HG03442 (cell line): ENCODE measurements at regions not wholly inside any gene's neighbourhood (a gene's known extent, or its start where the extent isn't known, plus 50 kb on each side); places are given as distances from the start of the nearest gene placed in this dataset.
A peak's percentile ranks its signal among the peaks of the same experiment; 100 is the strongest.
"Not testable (repeated sequence)": the region's sequence is repeated elsewhere in the genome, so short reads cannot be mapped to it uniquely, and the experiment has no call there.

Source experiments
- ATAC-seq: cut with Tn5 transposase; IDR thresholded peaks from one replicate; pipeline ENCODE4 v1.9.1; 2021; ENCODE audit warnings: mild to moderate bottlenecking, moderate library complexity; ENCODE audit not compliant: unreplicated experiment

DNA sequence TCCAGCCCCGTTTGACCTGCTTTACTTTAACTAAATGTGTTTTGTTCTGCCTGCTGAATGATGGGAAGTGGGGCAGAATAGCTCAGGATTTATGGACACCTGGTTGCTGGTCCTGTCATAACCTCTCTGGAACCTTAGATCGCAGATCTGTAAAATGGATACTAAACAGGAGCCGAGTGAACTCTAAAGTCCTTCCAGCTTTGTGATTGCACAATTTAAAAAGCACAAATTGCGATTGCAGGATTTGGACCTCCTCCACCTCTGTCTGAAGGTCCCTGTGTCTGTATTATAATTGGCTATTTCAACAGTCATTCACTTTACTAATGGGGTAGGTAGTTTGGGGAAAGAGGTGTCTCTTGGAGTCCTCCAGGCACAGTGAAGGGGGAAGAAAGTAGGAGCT lies 220.4 kb downstream of the LY86 start:
- ATAC-seq: no peak

DNA sequence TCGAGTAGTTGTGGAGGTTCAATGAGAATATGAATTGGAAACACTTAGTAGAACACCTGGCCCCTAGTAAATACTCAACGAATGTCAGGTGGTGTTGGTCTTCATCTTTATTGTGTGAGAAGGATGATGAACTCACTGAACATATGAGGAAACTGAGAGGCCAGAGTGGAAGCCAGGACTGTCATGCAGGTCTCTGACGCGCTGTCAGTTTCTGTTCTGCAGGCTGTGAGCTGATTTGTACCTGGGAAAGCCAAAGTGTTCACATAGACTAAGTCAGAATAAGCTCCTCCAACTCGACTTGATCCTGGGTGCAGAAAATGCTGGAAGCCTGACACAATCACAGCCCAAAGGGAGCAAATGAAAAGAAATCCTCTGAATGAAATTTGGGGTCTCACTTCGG lies 222.2 kb downstream of the LY86 start:
- peak; percentile 57 for ATAC-seq

DNA sequence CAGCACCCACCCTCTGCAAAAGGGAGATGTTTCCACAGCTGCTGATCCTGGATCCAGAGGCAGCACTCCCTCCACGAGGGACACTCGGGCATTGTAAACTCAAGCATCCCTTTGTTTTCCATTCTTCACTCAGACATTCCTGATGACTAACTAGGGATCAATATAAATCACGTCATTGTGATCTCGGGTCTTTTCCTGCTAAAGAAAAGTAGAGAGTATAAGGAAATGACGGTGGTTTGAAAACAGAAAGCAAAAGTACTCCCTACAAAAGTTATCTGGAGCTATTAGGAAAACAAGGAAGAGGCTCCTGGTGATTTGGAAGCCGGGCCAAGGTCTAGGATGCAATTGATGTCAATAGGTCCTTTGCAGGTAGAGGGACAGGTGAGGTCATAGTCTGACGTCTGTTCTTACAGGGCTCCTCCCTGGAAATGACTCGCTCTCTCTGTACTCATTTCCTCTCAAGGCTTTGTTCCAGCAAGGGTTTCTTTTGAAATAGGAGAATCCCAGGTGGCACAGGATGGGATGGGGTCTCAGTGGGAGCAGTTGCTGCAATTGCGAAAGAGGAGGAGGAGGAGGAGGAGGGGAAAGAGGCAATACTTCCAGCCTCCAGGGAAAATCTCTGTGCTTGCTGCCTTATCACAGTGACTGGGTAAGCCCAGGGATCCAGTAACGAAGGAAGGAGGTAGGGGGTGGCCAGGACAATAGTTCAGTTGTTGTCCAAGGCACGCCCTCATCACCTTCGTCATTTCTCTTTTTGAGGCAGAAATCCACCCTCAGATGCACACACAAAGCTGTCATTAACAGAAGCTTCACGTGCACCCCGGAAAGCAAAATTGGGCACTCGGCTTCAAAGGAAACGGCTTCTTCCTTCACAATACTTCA lies 222.8 kb downstream of the LY86 start:
- no peak for ATAC-seq

DNA sequence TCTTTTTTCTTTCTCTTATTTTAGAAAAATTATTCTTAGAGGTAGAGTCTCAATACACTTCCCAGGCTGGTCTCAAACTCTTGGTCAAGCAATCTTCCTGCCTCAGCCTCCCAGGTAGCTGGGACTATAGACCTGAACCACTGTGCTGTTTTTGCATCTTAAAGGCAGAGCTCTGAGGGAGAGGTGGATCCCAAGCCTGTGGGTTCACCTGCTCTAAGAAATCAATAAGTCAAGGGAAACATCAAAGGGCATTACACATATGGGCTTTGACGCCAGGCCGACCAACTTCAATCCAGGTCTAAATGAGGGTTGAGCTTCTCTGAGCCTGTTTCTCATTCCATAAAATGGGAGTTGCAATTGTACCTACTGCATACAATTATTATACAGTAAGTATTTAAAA lies 223.9 kb downstream of the LY86 start:
- no peak for ATAC-seq

DNA sequence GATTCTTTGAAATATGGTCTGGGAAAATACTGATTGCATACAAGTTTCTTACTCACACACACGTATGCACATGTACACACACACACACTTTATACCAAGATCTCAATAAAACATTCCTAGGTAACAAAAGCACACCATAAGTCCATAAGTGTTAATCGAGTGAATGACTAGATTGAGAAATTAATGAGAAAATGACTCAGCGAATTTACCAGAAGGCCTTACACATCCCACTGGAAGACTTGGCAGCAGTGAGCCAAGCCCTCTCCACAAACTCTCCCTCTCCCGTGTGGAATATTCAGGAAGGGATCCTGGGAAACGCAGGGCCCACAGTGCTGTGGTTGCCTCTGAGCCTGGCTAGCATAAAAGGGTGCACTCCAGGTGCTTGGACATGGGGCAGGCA lies 227.2 kb downstream of the LY86 start:
- ATAC-seq: no peak

DNA sequence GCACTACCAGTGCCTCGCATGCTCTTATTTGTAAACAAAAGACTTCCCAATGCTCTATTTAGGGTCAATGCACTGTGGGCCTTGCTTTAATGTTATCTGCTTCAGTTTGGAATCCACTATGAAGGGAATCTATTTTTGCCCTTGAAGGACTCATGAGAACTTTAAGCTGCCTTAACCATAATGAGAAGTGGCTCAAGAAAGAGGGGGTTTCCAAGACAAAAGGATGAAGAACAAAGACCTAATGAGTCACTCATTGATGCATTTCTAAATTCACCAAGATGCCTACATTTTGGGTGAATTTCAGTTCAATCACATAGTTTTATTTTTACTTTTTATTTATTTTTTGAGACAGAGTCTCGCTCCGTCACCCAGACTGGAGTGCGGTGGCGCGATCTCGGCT lies 228.2 kb downstream of the LY86 start:
- no peak for ATAC-seq

DNA sequence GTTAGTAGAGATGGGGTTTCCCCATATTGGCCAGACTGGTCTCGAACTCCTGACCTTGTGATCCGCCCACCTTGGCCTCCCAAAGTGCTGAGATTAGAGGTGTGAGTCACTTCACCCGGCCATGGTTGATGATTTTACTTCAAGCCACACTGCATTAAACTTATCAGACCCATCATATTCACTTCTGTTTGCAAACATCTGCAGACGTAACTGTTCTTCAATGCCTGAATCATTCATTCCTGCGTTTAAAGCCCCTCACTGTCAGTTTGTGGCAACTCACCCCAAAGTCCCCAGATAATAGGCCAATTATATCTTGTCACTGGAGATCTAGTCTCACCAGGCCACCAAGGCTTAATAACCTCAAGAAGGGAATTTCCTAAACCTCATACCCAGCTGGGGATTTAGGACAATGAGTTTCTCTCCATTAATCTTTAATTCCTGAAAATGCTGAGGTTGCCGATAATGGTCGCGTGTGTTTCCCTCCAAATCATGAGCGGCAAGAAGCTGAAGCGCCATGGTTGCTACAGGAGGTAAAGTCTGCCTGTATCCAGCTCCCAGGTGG lies 229.6 kb downstream of the LY86 start:
- ATAC-seq: no peak

DNA sequence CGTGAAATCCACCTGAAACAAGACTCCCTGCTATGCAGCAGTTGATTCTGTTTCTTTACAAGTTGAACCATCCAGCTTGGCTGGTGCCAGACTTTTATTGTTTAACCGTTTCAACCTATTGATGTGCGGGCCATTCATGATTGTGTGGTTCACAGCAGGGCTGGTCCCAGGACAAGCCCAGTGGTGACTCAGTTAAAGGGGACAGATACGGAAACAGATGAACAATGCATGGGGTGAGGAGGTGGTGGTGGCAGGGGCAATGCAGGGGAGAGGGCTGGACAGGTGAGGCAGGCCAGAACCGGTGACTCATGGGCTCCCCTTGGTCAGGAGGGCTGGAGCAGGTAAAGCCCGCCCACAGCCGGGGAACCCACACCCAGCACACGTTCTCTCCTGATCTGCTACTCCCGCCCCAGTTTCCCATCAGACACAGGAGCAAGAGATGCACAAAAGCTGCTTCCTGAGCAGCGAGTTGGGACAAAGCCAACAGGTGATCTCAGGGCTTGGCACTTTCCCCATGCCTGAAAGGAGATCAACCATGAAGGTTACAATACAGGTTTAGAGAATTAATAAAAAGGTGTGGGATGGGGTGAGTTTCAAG lies 232.2 kb downstream of the LY86 start:
- no peak for ATAC-seq

DNA sequence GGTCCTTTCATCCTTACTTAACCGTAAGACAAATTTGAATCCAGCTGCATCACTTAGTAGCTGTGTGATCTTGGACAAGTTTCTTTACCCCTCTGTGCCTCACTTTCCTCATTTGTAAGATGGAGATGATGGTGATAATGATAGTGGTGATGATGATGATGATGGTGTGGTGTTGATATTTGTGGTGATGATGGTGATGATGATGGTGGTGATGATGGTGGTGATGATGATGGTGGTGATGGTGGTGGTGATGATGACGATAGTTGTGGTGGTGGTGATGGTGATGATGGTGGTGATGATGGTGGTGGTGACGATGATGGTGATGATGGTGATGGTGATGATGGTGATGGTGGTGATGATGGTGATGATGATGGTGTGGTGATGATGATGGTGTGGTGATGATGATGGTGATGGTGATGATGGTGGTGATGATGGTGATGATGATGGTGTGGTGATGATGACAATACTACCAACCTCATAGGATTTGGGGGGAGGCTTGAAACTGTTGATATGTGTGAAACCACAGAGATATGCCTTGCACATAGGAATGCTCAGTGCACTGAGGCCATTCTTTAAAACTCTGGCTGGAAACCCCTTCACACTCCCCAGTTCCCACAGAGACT lies 233.2 kb downstream of the LY86 start:
- no peak for ATAC-seq

DNA sequence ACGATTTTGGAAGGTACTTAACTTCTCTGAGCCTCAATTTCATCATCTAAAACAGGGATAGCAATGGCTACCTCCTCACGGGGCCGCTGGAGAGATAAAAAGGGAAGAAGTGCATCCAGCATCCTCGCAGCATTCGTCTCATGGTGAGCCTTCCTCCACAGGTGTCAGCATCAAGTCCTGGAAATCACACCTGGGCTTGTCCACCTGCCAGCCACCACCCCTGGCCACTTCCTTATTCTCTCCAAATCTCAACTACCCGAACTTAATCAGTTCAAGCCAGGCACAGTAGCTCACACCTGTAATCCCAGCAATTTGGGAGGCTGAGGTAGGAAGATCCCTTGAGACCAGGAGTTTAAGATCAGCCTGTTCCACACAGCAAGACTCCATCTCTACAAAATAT lies 234.5 kb downstream of the LY86 start:
- no peak for ATAC-seq

DNA sequence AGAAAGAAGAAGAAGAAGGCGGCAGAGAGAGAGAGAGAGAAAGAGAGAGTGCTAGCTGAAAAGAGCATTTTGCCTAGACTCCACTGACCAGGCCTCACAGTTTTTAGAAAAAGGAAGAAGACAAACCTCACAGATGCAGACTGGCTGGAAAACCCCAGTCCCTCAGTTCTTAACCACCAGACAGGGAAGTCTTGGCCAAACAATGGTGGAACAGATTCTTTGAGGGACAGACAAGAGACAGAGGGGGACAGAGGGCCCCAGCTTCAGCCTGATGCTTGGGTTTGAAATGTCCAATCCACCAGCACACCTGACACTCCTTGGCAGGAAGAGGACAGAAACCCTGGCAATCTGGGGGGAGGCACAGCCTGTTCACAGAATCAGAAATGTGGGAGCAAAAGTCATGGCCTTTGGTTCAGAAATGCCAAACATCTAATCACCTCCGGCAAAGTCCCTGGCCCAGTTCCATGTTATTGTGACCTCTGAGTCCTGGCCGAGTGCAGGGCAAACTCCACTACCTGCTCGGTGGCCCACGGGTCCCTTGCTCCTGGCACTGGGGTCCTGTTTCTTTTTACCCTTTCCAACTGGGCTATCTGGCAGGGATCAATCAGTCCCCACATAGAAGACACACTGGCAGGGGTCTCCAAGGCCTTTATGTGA lies 235.2 kb downstream of the LY86 start:
- ATAC-seq: no peak

DNA sequence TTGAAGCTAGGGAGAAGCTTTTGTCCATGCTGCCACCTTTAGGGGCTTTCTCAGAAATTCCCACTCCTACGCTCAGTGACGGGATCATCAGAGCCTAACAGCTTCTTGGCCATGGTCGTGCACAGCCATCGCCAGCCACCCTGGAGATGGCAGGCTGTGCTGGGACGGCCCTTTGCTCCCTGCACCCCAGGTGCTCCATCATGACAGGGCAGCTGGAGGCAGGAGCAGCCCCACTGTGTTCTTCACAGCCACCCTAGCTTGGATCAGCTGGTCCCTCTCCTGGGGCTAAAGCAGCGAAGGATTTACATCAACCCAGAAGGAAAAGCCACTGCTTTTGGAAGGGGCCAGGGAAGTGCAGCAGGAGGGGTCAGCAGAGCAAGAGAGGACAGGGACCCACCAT lies 235.9 kb downstream of the LY86 start:
- no peak for ATAC-seq

DNA sequence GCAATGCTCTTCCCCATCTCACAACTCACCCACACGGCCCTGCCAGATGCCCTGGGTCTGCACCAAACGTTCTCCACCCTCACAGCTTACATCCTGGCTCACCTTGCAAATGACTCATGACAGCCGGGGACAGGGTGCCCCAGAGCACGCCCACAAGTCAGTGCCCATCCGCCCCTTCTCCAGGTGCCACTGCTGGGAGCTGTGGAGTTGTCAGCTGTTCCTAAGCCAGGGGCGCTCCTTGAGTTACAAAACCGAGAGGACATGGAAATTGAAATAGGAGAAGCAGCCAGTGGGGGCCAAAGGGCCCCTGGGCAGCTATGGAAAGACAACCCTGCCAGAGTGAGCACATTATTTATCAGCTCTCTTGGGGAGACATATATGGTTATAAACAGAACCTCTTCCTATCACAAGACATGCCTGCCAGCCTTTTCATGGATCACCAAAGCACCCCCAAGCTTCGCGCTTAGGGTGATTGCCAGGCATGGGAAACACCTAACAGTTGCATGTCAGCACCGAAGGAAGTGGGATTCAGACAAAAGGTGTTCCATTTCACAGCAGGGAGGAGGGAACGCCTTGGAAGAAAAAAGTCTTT lies 236.8 kb downstream of the LY86 start:
- no peak for ATAC-seq

DNA sequence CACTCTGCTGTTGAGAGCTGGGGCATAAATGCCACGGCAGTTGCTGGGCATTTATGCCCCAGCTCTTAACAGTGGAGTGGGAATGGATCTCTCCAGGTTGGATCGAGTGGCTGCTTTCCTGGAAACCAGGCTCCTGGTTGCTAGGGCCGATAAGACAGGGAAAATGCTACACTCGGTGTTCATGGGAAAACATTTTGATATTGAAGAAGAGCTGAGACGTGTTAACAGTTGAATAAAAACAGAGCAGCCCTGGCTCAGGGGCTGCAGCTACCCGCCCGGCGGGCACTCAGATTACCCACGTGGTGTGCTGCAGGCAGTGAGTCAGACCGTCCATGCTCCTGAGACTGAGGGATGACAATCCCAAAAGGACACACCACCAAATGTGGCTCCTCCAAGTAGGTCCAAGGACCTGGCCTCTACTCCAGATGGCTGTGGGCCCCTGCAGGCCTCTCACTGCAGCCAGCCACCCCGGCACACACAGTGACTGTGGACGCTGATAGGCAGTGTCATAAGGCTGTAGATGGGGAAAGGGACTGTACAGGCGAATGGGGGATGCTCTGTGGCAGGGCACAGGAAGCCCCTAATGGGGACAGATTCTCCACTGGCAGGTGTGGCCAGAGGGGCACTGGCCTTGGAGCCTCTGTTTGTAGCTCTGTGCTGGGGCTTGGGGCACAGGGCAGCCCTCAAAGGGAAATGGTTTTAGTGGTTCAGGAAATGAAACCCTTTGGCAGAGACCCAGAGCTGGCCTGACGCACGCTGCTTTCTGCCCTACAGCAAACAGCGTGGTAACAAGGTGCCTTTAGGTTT lies 237.8 kb downstream of the LY86 start:
- ATAC-seq: peak; percentile 73

DNA sequence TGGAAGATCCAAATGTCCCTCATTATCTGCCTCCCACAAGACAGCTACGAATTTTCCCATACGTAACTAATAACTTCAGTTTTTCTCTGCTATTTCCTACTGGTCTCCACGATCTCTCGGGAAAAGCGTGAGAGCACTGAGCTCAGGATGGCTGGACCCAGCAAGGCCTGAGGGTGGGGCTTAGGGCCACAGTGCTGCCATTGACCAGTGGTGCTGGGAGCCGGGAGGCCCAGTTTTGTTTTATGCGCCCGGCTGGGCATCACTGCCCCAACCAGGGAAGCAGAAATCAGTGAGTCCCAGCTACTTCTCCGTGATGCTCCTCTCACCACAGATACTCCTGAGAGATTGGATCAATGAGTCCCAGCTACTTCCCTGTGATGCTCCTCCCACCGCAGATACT lies 238.4 kb downstream of the LY86 start:
- no peak for ATAC-seq

DNA sequence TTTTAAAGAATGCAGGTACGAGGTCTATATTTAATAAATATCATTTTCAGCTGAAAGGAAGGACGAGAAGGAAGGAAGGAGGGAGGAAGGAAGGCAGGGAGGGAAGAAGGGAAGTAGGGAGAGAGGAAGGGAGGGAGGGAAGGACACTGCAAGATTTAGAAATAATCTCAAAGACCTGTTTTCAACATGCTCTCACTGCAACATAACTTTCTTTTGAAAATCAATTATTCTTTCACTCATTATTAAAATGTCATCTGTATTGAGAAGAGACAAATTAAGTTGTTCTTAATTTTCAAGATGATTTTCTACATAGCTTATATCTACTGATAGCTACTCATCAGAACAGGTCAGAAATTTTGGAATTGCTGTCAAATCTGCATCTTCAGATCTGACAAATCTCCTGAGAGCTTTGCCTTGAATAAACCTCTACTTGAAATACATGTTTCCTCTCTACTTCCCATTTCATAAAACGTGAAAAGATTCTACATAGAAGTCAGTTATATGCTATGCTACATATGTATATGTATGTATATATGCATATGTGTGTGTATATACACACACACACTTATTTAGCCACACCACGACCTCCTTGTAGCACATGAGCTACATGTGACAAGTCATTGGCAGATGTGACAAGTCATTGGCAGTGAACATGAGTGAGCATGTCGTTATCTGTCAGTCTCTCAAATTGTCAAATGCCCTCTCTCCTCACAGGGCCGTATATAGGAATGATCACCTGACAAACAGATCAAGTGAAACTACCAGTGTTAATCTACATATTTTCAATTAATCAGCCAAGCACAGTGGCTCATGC lies 241.6 kb downstream of the LY86 start:
- ATAC-seq: no peak

DNA sequence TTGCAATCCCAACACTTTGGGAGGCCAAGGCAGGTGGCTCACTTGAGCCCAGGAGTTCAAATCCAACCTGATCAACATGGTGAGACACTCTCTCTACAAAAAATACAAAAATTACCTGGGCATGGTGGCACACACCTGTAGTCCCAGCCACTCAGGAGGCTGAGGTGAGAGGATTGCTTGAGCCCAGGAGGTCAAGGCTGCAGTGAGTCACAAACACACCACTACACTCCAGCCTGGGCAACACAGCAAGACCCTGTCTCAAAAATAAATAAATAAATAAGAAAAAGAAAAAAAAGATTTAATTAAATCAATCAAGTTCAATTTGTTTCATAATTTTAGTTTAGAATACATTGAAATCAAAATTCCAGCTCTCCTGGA lies 242.2 kb downstream of the LY86 start:
- ATAC-seq: not testable (repeated sequence)

DNA sequence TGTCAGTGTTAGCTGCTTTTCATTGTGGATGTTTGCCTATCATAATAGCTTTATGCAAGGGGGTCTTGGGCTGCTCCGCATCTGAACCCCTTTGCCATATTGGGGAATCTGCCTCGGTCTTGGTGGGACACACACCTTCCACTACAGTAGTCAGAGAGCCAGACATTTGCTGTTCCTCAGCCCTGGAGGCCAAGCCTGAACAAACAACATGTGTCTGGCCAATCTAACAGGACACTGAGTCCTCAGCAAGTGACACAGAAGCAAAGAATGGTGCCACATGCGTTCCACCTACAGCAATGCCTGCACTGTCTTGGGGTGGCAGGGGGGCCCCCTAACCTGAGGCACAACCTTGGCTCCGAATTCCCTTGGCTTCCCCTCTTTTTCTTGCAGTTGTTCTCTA lies 243.9 kb downstream of the LY86 start:
- no peak for ATAC-seq
